Activated T-helper 1 cell treated with anti-CD3 and anti-CD28 coated beads, Interleukin-2, amount 50 U/mL, for 16 hours (primary cell): ENCODE measurements at regions not wholly inside any gene's neighbourhood (a gene's known extent, or its start where the extent isn't known, plus 50 kb on each side); places are given as distances from the start of the nearest gene placed in this dataset.

Experiments
- DNase-seq, 2 donors: peaks; one replicate each; pipeline ENCODE4 v3.0.0-alpha.2; 2020; ENCODE audit warnings: low read depth in 1 of 2, low spot score in 1 of 2

DNA sequence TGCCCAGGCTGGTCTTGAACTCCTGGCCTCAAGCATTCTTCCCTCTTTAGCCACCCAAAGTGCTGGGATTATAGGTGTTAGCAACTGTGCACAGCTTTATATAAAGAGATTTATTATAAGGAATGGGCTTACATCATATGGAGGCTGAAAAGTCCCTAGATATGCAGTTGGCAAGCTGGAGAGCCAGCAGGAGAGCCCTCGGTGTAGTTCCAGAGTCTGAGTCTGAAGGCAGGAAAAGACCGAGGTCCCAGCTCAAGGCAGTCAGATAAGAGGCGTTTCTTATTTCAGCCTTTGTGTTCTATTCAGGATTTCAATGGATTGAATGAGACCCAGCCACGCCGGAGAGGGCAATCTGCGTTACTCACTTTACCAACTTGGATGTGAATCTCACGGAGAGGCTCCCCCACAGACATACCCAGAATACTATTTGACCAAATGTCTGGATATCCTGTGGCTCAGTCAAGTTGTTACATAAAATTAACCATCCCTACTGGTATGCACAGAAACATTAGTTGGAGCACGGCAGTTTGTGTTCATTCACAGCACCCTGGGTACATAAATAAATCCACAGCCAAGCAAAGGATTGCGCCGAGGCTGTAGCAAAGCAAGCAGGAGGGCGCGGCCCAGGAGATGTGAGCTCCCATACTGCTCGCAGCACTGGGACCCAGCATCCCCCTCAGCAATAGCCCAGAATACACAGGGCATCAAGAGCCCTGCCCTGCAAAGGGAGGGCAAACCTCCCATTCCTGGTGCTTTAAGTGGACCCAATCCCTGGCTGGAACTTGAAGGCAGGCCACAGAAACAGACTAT is 158.4 kb upstream of the ZNF32 start:
- DNase-seq, result no peak

DNA sequence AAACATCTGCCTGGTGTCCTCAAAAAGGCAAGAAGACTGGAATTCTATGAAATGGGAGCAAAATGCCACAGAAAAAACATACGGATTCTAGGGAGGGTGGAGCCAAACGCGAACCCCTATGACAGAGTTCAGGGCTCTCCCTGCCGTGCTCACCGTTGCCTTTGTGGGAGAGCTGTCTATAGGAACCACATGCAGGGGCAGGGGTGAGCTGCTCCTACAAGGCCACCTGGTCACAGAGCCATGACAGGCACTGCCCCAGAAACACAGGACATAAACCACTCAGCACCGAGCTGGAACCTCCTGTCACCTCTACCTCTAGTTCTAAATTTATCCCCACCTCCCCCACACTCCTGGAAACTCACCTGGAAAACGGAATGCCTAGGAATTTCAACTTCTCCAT is 155.1 kb upstream of the ZNF32 start:
- DNase-seq, result no peak

DNA sequence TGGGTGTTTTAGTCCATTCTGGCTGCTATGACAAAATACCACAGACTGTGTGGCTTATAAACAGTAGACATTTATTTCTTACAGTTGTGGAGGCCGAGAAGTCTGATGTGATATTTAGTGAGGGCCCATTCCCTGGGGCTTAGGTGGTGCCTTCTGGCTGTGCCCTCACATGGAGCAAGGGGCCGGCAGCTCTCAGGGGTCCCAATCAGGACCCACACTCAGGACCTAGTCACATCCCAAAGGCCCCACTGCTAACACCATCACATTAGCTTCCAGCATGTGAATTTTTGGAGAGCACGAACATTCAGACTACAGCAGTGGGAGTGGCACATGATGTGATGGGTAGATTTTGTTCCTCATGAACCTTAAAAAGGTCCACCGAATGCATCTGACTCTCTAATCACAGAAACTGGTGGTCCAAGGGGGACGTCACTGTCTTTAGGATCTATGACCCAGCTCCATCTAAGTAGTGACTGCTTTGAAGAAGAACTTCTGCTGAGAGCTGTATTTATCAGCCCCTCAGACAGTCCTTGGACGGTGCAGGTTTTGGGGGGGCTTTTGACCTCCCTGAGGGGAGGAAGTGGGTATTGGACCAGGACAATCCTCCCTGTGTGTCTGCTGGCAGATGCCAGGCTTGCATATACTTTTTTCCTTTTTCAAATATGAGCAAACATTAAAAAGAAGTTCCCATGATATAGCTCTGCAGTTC is 154.5 kb upstream of the ZNF32 start:
- no peak for DNase-seq

DNA sequence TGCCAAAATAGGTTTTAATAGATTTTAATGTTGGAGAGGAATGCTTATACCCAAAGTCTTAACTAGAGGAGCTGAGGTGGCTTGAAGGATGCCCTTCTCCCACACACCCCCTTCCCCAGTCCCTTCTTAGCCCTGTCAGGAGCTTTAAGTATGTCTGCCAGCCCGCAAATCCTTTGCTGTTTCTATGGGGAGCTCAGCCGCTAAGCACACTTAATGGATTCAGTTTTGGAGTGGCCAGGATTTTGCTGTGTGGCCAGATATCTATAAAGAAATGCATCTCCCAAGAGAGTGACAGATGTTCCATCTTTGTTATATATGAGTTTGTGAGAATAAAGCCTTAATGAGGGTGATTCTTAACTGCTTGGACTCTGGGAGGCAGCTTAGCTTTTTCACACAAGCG is 152.9 kb upstream of the ZNF32 start:
- no peak for DNase-seq

DNA sequence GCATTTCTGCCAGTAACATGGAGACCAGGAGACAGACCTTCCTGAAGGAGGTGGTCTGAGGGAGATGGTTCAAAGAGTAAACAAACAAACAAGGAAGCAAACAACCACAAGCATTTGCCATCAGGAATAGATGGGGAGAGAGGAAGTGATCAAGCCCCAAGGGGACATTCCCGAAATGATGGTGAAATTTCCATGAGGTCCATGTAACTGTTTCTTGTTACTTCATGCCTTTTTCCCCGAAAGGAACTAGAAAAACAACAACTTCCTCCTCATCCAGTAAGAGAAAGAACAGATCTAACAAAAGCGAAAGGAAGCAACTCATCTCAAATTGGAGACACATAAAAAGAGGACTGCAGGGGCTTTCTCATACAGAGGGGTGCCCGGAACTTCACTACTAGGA is 152.5 kb upstream of the ZNF32 start:
- no peak for DNase-seq

DNA sequence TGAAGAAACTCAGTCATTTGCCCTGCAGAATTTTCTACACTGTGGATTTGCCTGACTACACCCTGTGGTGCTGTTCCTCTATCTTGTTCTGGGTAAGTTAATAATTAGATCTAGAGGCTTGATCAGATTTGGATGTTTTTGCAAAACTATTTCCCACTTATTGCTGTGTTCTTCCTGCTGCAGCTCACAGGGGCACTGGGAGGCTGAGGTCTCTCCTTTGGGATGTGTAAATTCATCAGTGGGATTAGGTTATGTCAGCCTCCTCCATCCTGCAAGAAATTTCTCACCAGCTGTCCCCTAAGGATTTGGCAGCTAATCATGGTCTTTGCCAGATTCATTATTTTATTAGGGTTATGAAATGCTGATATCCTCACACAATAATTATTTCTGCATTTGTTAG is 148.1 kb upstream of the ZNF32 start:
- DNase-seq, result no peak

DNA sequence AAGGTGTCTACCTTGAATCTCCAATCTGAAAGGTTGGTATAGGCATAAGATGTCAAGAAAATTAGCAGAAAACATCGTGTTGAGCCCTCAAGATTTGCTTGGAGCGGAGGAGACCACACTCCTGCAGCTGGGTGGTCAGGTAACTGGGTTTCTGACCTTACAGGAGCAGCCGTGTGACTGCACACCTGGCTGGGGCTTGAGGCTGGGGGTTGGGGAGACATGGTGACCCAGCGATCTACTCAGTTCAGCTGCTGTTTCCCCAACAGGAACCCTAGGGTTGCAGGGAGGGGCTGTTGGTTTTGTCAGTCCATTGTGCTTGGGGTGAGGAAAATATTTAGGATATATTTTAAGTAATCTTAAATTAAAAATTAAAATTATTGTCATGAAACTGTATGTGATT is 147.0 kb upstream of the ZNF32 start:
- no peak for DNase-seq

DNA sequence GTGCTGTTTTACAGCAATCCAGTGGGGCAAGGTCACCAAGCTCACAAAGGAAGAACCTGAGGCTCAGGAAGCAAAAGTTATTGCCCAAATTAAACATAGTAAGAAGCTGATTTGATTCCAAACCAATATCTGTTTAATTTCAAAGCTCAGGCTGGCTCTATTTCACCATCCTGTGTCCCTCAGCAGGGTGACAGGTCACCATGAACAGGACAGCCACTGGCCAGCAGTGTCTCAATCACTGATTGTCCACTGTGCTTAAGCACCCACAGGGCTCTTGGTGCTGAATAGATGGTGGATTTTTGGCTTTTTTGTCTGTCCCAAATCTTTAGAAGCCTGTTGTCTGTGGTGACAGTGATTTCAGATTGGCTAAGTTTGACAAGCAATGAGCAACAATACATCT is 146.4 kb upstream of the ZNF32 start:
- no peak for DNase-seq

DNA sequence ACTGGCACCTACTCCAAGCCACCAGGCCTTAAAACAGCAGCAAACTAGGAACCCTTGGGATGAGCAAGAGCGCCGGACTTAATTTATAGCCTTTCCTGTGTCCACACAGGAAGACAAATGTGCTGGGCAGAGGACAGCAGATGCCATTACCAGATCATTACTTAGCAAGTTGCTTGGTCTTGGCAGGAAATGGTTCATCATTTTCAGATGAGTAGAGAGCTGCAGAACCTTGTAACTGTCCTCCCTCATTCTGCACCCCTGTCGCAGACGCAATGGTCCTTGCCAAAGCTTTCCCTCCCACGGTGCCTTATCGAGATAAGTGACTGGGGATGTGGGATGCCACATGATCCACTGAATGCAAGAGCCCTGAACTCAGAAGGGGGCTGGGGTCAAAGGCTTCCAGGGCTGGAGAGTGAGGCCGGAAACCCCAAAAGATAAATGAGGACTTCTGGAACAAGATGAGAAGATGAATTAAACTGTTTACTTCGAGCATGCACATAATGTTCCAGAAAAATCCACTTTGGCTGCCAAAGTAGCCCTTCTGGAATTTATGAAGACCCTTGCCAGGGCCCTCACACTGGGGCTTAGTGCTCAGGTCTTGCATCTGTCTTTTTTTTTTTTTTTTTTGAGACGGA is 145.6 kb upstream of the ZNF32 start:
- DNase-seq, result no peak

DNA sequence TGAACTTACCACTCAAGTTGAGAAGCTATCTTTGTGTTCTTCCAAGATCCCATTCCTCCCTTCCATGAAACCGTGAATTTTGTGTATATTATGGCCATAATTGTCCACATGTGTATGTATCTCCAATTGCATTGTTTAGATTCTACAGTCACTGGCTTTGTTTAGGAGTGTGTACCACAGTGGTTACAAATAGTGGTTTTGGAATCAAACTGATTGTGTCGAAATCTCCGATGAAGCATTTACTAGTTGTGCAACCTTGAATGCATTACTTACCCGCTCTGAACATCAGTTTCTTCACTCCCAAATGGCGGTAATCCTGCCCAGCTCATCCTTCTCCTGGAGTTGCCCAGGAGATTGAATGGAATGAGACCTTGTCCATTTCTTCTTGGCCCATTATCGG is 145.0 kb upstream of the ZNF32 start:
- no peak for DNase-seq

DNA sequence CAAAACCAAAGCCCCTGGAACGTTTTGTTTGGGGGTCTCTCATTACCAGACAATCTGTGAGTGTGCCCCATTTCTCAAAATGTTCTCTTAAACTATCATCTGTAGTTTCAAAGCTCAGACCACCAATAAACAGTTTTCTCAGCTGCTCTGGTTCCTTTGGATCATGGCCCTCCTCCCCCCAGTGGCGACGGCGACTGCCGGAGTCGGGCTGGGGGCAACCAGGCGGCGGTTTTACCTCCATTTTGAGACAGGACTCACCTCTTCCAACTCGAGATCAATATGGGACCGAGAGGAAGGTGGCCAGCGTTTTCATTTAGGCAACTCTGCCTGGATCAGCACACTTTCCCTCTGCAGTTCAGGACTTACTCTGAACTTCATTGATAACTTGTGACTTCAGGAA is 141.5 kb upstream of the ZNF32 start:
- DNase-seq, result no peak

DNA sequence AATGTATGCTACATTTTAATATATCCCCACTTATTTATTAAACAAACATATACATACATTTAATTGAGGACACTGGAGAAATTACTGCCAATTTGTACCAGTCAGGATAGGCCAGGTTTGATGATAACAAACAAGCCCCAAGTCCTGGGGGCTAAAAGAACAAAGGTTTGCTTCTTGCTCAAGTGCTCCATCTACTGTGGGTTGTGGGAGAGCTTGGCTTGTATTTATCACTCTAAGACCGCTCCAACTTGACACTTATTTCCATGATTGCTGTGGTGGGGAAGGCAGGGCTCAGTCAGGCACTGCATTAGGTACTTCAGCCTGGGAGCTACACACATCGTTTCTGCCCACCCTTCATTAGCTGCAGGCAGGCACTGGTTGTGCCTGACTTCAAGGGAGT is 136.6 kb upstream of the ZNF32 start:
- DNase-seq, result no peak

DNA sequence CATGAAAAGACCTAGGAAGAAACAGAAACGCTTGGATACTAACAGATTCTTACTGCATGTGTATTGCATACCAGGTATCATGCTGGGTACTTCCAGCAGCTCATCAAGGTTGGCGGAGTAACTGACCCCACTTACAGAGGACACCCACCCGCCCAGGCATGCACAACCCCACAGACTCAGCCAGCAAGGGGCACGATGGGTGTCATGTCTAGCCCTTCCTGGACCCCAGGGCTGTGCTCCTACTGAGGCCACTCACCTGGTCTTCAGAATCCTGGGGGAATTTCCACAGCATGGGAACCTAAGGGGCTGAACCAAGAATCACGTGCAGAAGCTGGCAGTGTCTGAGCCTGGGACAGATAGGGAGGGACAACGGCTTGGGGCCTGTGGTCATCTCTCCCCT is 134.1 kb upstream of the ZNF32 start:
- DNase-seq, result no peak

DNA sequence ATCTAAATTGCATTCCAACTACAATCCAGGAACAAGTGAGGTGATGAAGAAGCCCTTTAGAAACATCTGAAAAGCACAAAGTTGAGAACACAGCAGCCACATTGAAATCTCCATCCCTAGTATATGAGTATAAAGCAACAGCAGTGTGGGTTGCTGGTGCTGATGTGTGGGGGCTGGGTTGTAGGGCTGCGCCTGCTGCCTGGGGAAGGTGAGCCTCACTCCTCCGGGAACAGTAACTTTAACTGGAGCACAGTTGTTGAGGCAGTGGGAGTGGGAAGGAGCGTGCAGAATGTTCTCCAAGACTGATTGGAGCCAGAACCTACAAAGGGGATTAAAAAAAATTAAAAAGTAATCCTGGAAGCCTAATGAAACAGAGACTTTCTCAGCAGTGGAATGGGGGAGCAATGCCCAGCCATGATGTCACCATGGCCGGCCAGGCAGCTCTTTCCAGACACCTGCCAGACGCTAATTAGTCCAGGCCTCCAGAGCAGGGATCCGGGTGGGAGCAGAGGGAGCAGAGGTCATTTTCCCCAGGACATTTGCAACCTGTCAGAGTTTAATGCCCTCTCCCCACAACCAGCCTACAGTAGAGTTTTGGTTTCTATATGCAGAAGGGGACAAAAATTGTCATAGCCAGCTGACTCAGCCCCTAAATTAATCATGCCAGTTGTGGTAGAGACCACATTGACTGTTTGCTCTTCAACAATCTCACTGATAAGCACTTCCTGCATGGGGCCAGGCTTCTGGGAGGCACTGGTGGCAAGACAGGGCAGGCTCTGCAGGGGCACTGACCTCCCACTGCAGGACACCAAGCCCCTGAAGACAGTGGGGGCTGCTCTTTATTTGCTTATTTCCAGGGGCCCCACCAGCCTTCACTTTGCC is 133.0 kb upstream of the ZNF32 start:
- no peak for DNase-seq

DNA sequence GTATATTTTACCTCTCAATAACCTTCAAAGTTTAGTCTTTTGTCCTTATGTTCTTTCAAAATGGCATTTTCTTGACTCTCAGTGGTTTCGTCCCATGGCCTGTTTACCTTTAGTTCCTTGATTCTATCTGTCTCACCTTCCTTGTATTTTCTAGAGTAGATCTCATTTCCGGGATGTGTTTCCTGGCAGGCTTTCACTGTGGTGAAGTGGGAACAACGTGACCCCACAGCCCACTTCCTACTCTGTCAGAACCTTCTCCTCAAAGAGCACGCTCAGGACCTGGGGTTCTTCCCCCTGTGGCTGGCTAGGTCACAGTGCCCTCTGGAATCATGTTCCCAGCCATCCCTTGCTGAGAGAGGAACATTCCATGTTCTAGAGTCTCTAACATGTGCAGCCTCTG is 129.9 kb upstream of the ZNF32 start:
- DNase-seq, result no peak

DNA sequence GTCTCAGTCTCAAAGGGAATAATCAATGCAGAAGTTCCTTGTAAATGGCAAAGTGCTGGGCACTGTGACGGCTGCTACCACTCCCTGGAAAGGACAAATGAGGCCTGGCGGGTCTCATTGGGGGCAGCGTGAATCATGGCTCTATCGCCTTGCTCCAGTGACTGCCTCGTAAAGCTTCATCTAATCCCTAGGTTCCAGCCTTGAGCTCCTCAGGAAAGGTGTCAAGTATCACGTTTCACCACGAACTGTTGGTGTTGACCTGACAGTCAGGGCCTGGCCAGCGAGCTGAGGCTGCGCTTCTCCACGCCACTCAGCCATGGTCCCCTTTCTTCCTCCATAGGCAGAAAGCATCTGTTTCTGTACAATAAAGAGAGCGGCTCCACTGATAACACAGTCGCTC is 126.7 kb upstream of the ZNF32 start:
- DNase-seq, result no peak

DNA sequence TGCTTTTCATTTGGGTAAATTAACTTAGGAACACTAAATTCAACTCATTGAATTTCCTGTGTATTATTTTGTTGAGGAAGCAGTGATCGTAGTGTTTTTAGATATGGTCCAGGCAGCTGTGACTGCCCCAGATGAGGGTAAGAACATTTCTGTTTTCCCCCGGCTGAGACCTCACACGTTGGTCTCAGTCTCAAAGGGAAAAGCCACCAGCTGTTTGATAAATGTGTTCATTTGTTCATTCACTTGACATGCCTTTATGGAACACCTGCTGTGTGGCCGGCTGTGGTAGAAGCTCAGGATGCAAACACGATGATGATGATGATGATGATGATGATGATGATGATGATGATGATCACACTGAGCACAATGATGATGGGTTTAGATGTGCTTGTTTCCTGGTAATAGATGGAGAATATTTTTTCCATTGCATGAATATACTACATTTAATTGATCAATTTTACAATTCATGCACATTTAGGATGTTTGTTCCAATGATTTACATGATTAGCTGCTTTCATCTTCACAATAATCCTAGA is 125.6 kb upstream of the ZNF32 start:
- DNase-seq, result no peak

DNA sequence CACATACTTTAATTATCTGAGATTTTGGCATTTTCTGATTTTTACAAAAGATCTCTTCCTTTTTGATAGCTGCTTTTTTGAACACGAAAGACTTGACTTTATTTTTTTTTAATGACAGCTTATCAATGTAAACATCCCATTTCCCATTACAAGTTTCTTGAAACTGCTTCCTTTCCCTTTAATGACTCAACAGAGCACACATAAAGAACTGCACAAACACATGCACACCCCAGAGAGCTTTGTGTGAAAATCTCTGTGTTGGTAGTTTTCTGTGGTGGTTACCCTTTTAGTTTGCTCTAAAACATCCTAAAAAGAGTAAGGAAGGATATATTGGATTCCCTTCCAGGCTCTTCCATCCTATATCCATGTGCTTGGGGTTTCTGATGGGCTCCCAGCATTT is 125.1 kb upstream of the ZNF32 start:
- DNase-seq, result no peak

DNA sequence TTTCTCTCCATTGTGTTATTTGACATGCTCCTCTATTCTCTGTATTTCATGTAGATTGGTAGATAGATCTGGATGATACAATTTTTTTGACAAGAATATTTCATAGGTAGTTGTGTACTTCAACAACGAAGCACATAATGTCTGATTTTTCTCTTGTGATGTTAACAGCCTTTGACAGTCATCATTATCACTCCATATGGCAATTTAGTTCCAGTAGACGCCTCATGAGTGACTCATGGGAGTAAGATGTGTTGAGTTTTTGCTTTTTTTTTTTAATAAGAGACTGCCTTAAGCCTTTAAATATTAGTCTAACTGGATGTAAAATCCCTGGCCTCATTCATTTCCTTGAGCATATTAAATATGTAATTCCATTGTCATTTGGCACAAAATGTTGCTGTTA is 123.5 kb upstream of the ZNF32 start:
- no peak for DNase-seq

DNA sequence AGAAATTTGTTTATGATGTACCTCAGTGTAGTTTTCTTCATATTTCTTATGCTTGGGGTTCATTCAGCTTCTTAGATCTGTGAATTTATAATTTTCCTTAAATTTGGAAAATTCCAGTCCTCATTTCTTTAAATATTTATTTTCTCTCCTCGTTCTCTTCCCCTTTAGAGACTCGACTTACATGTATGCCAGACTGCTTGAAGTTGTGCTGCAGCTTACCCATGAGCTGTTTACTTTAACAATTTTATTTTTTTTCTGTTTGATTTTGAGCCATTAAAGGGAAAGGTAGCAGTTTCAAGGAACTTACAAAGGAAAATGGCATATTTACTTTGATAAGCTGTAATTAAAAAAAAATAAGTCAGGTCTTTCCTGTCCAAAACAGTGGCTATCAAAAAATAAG is 123.0 kb upstream of the ZNF32 start:
- no peak for DNase-seq

DNA sequence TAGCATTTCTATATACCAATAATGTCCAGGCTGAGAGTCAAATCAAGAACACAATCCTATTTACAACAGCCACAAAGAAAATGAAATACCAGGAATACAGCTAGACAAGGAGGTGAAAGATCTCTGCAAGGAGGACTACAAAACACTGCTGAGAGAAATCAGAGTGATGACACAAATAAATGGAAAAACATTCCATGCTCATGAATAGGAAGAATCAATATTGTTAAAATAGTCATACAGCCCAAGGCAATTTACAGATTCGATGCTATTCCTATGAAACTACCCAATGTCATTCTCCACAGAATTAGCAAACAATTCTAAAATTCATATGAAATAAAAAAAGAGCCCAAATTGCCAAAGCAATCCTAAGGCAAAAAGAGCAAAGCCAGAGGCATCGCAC is 116.8 kb upstream of the ZNF32 start:
- no peak for DNase-seq
